ENCODE measurements at regions not wholly inside any gene's neighbourhood (a gene's known extent, or its start where the extent isn't known, plus 50 kb on each side); places are given as distances from the start of the nearest gene placed in this dataset.

GRCh38 chr18:47679864-47680263 is 250.6 kb downstream of the SMAD2 start:
- no peak for TF ChIP-seq POLR2A (IDR thresholded peaks at IDR 0.05; ENCODE audit: low read depth, low read length)
- no peak for TF ChIP-seq POLR2AphosphoS5 (IDR thresholded peaks at IDR 0.05; ENCODE audit: low read depth, low read length)
- peak; percentile 98 for TF ChIP-seq SPI1 (IDR thresholded peaks at IDR 0.05; ENCODE audit: low read depth, low read length)
- TF ChIP-seq TAF1 (IDR thresholded peaks at IDR 0.05; ENCODE audit: low read depth, low read length), result no peak

Data from GM12891 (cell line).